Lung (tissue), 11 donors: ENCODE measurements at regions not wholly inside any gene's neighbourhood (a gene's known extent, or its start where the extent isn't known, plus 50 kb on each side); places are given as distances from the start of the nearest gene placed in this dataset.

Experiments
- ATAC-seq: fragments of 200-7000 bp; cut with Tn5 transposase; one replicate; pipeline ENCODE4 v1.9.1; 2020; ENCODE audit warnings: moderate number of reproducible peaks; ENCODE audit not compliant: insufficient read depth, low FRiP score
- DNase-seq, 3 donors: peaks; one replicate each; pipeline ENCODE4 v3.0.0-alpha.2; 2013 to 2017
- H3K27ac ChIP-seq, 2 donors: one replicate each; pipeline ENCODE4 v1.5.1; 2013; ENCODE audit warnings: mild to moderate bottlenecking in 2 of 2, moderate library complexity in 2 of 2, control low read depth in 1 of 2, inconsistent platforms in 1 of 2, low read depth in 1 of 2, low read length in 1 of 2
- H3K27me3 ChIP-seq, 3 donors: one replicate each; pipeline ENCODE4 v1.5.1; 2013; ENCODE audit warnings: low read length in 2 of 3; ENCODE audit not compliant: control insufficient read depth in 3 of 3, insufficient read depth in 3 of 3
- H3K36me3 ChIP-seq, 4 donors: one replicate each; pipeline ENCODE4 v1.5.1; 2013; ENCODE audit warnings: low read length in 4 of 4, mild to moderate bottlenecking in 1 of 4, moderate library complexity in 1 of 4; ENCODE audit not compliant: control insufficient read depth in 4 of 4, insufficient read depth in 4 of 4
- H3K4me1 ChIP-seq, 5 donors: one replicate each; pipeline ENCODE4 v1.5.1; 2013; ENCODE audit warnings: low read length in 5 of 5, mild to moderate bottlenecking in 2 of 5, moderate library complexity in 1 of 5; ENCODE audit not compliant: control insufficient read depth in 5 of 5, insufficient read depth in 5 of 5
- H3K4me3 ChIP-seq: one replicate; pipeline ENCODE4 v1.5.1; 2013; ENCODE audit warnings: mild to moderate bottlenecking, control low read depth, moderate library complexity
- H3K9ac ChIP-seq, 2 donors: one replicate each; pipeline ENCODE4 v1.5.1; 2013; ENCODE audit warnings: low read length in 2 of 2, control low read depth in 1 of 2; ENCODE audit not compliant: insufficient read depth in 1 of 2
- H3K9me3 ChIP-seq, 4 donors: one replicate each; pipeline ENCODE4 v1.5.1; 2013; ENCODE audit warnings: low read length in 3 of 4, mild to moderate bottlenecking in 1 of 4, moderate library complexity in 1 of 4; ENCODE audit not compliant: control insufficient read depth in 4 of 4, insufficient read depth in 3 of 4
- WGBS, 2 donors: extraction: QIAGEN DNeasy Blood & Tissue Kit; methylation state at CpG; one replicate each; pipeline ENCODE4 v1.1.7; 2013; 5-methylcytosine and 5-hydroxymethylcytosine counted together
- TF ChIP-seq, protein P1 (sequence below): IDR thresholded peaks from 2 replicates; pipeline ENCODE4 v1.5.1; 2012; ENCODE audit warnings: mild to moderate bottlenecking; ENCODE audit errors: control extremely low read depth, extremely low read depth
- donor health status: control.
- donor health status: control.
- donor health status: Bipolar disorder and iron deficiency.
- donor health status: healthy.
- donor health status: DM: yes; HTN: yes; CAD: no.

DNA sequence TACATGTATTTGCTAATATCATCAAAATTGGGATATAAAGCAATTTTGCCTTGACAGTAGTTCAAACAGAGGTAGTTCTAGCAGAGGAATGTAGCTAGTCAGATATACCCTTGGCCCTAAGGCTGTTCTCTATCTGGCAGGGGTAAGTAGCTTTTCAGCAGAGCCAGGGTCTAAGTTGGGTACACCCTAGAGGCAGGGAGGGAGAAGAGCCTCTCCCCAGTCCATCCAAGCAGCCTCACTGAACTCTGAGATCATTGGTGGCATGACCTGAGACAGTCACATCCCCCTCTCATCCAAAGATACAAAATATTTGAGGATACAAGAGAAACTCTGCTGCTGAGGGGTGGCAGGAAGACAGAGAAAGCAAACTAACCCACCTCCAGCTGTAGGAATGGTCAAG lies 343.7 kb downstream of the DHX15 start:
- Histone ChIP-seq H3K27me3 (no peaks in the 10 kb centered on the region), H3K9ac (no peak overlapping the region), H3K36me3 (no peaks in the 10 kb centered on the region), H3K4me3 (no peak overlapping the region), H3K9me3 (no peaks in the 10 kb centered on the region), H3K27ac (no peak overlapping the region), H3K4me1 (peaks cover 0 to 15% (median 0%) of the 10 kb centered on the region in 5 donors)
- DNase-seq (no peak), ATAC-seq (no peak)
- TF ChIP-seq, protein P1, sequence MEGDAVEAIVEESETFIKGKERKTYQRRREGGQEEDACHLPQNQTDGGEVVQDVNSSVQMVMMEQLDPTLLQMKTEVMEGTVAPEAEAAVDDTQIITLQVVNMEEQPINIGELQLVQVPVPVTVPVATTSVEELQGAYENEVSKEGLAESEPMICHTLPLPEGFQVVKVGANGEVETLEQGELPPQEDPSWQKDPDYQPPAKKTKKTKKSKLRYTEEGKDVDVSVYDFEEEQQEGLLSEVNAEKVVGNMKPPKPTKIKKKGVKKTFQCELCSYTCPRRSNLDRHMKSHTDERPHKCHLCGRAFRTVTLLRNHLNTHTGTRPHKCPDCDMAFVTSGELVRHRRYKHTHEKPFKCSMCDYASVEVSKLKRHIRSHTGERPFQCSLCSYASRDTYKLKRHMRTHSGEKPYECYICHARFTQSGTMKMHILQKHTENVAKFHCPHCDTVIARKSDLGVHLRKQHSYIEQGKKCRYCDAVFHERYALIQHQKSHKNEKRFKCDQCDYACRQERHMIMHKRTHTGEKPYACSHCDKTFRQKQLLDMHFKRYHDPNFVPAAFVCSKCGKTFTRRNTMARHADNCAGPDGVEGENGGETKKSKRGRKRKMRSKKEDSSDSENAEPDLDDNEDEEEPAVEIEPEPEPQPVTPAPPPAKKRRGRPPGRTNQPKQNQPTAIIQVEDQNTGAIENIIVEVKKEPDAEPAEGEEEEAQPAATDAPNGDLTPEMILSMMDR: no peak

DNA sequence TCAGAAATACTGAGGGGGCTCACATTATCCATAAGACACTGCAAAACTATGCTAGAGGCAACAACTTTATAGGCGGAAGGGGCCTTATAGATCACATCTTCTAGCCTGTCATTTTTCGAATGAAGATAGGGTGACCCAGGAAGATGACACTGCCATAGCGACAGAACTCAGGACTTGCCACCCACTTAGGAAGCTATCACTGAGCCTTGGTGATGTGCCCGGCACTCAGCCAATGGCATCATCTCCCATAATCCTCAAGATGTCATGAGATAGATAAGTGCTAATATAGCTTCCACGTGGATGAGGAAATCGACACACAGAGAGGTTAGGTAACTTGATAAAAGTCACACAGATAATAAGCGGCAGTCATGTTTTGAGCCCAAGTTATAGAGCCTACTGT lies 346.6 kb downstream of the DHX15 start:
- Histone ChIP-seq H3K4me1 (peaks cover 0 to 13% (median 2%) of the 10 kb centered on the region in 5 donors), H3K4me3 (no peak overlapping the region), H3K9ac (no peak overlapping the region), H3K27ac (no peak overlapping the region), H3K9me3 (no peaks in the 10 kb centered on the region), H3K36me3 (no peaks in the 10 kb centered on the region), H3K27me3 (no peaks in the 10 kb centered on the region)
- DNase-seq: no peak
- TF ChIP-seq, protein P1: no peak
- ATAC-seq: no peak
- 90 to 93% methylated on average over 7 of the region's 7 CpGs for WGBS, 2 donors

DNA sequence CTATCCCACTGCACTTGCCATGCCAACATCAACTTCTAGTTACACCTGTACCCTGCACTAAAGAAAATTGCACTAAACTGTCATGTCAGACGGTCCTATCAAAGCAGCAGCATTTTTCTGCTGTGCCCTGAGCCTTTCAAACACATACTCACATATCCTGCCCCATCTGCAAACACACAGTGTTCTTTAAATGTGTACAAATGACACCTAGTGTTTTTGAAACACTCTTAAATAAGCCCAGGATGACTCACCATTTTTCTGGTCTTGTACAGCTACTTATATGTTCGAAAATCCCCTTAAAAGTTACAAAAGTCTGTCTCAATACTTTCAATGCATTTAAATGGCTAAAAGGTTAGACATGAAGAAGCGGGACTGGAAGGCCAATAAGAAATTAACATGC lies 346.7 kb upstream of the PPARGC1A start:
- no peak overlapping the region for H3K27ac ChIP-seq
- H3K4me1 ChIP-seq: peaks cover 0 to 13% (median 2%) of the 10 kb centered on the region in 5 donors
- no peaks in the 10 kb centered on the region for H3K36me3 ChIP-seq
- ATAC-seq: no peak
- WGBS, 2 donors: 66 to 77% methylated on average over 3 of the region's 3 CpGs
- H3K4me3 ChIP-seq: no peak overlapping the region
- H3K27me3 ChIP-seq: no peaks in the 10 kb centered on the region
- TF ChIP-seq, protein P1: no peak
- no peaks in the 10 kb centered on the region for H3K9me3 ChIP-seq
- H3K9ac ChIP-seq: no peak overlapping the region
- DNase-seq: no peak

DNA sequence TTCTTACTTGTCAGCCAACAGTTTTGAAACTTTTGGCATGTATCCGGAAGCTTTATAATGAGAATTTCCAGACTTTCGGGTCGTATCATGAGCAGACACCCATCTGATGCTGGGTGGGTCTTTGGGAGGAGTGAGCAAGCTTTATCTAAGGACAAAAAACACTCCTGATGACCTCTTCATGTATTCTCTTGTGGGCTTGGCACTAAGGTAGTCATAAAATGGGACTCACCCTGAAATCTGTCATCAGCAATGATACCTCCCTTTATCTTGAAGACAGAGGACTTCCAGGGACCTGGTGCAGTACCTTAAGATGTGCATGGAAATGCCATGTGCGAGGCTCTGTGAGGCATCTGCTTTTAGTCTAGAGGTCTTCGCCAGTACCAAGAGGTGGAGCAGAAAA lies 346.3 kb upstream of the PPARGC1A start:
- 85 to 91% methylated on average over 5 of the region's 5 CpGs for WGBS, 2 donors
- H3K9ac ChIP-seq: no peak overlapping the region
- H3K27me3 ChIP-seq: no peaks in the 10 kb centered on the region
- H3K27ac ChIP-seq: no peak overlapping the region
- H3K36me3 ChIP-seq: no peaks in the 10 kb centered on the region
- TF ChIP-seq, protein P1: no peak
- no peak overlapping the region for H3K4me3 ChIP-seq
- peaks cover 0 to 13% (median 2%) of the 10 kb centered on the region in 5 donors for H3K4me1 ChIP-seq
- no peak for ATAC-seq
- no peak for DNase-seq
- no peaks in the 10 kb centered on the region for H3K9me3 ChIP-seq
